Fibroblast of skin of scalp (primary cell): ENCODE measurements at regions not wholly inside any gene's neighbourhood (a gene's known extent, or its start where the extent isn't known, plus 50 kb on each side); places are given as distances from the start of the nearest gene placed in this dataset.

ENCODE experiments used
- DNase-seq: peaks from one replicate; pipeline ENCODE4 v3.0.0-alpha.2; 2013

GRCh38 chr20:24718277-24718676 lies 230.8 kb upstream of the CST7 start:
- no peak for DNase-seq

- no peak for DNase-seq
These were observed 230.4 kb upstream of the CST7 start for GRCh38 chr20:24718696-24719095.

- no peak for DNase-seq
These were observed 228.1 kb upstream of the CST7 start for GRCh38 chr20:24720957-24721356.

- no peak for DNase-seq
These were observed 227.0 kb upstream of the CST7 start for GRCh38 chr20:24721891-24722568.

- no peak for DNase-seq
These were observed 226.5 kb upstream of the CST7 start for GRCh38 chr20:24722586-24722985.

GRCh38 chr20:24723186-24723585 lies 225.9 kb upstream of the CST7 start:
- no peak for DNase-seq

- DNase-seq: no peak
These were observed 225.3 kb upstream of the CST7 start for GRCh38 chr20:24723647-24724352.

- DNase-seq: no peak
These were observed 224.0 kb upstream of the CST7 start for GRCh38 chr20:24724982-24725533.

- no peak for DNase-seq
These were observed 221.3 kb upstream of the CST7 start for GRCh38 chr20:24727795-24728194.

GRCh38 chr20:24729896-24730605 lies 219.0 kb upstream of the CST7 start:
- DNase-seq: no peak

- DNase-seq: no peak
These were observed 218.3 kb upstream of the CST7 start for GRCh38 chr20:24730750-24731149.

GRCh38 chr20:24731312-24731711 lies 217.8 kb upstream of the CST7 start:
- no peak for DNase-seq

- DNase-seq: no peak
These were observed 217.0 kb upstream of the CST7 start for GRCh38 chr20:24732076-24732475.

- DNase-seq: no peak
These were observed 216.5 kb upstream of the CST7 start for GRCh38 chr20:24732599-24732998.

- DNase-seq: no peak
These were observed 215.7 kb upstream of the CST7 start for GRCh38 chr20:24733416-24733815.

- no peak for DNase-seq
These were observed 214.9 kb upstream of the CST7 start for GRCh38 chr20:24734139-24734538.

GRCh38 chr20:24735263-24735662 lies 213.8 kb upstream of the CST7 start:
- DNase-seq: no peak

GRCh38 chr20:24736131-24736843 lies 212.8 kb upstream of the CST7 start:
- DNase-seq: no peak

- DNase-seq: no peak
These were observed 212.2 kb upstream of the CST7 start for GRCh38 chr20:24736844-24737211.

- no peak for DNase-seq
These were observed 211.7 kb upstream of the CST7 start for GRCh38 chr20:24737212-24737850.

- no peak for DNase-seq
These were observed 210.9 kb upstream of the CST7 start for GRCh38 chr20:24738058-24738775.
